ENCODE measurements at regions not wholly inside any gene's neighbourhood (a gene's known extent, or its start where the extent isn't known, plus 50 kb on each side); places are given as distances from the start of the nearest gene placed in this dataset.

GRCh38 chr4:102139132-102139573 lies 206.1 kb downstream of the SLC39A8 start:
- H3K27ac Mint-ChIP-seq, result no peak overlapping the region
- no peak for TF ChIP-seq CTCF (IDR thresholded peaks at IDR 0.05)
- DNase-seq, result no peak

GRCh38 chr4:102137217-102137616 lies 208.1 kb downstream of the SLC39A8 start:
- no peaks in the 10 kb centered on the region for H3K36me3 Mint-ChIP-seq (ENCODE audit: low read depth)
- H3K27me3 Mint-ChIP-seq (ENCODE audit: insufficient read depth), result no peaks in the 10 kb centered on the region
- no peak for TF ChIP-seq CTCF (IDR thresholded peaks at IDR 0.05)
- H3K9me3 Mint-ChIP-seq, result peaks cover 20% of the 10 kb centered on the region
- H3K4me1 Mint-ChIP-seq (ENCODE audit: low read depth), result no peaks in the 10 kb centered on the region
- no peak overlapping the region for H3K4me3 Mint-ChIP-seq
- no peak overlapping the region for H3K27ac Mint-ChIP-seq
- no peak for DNase-seq

More at GRCh38 chr4:102139132-102139573, 206.1 kb downstream of the SLC39A8 start:
- Mint-ChIP-seq H3K9me3 (peaks cover 16% of the 10 kb centered on the region), H3K4me1 (ENCODE audit: low read depth) (no peaks in the 10 kb centered on the region), H3K27me3 (ENCODE audit: insufficient read depth) (no peaks in the 10 kb centered on the region), H3K4me3 (no peak overlapping the region), H3K36me3 (ENCODE audit: low read depth) (no peaks in the 10 kb centered on the region)

- no peaks in the 10 kb centered on the region for H3K4me1 Mint-ChIP-seq (ENCODE audit: low read depth)
- H3K36me3 Mint-ChIP-seq (ENCODE audit: low read depth), result no peaks in the 10 kb centered on the region
- peaks cover 20% of the 10 kb centered on the region for H3K9me3 Mint-ChIP-seq
- H3K27me3 Mint-ChIP-seq (ENCODE audit: insufficient read depth), result peaks cover 3% of the 10 kb centered on the region; the same call in 1 of the 2 replicates
- DNase-seq, result no peak
- no peak overlapping the region for H3K27ac Mint-ChIP-seq
- no peak overlapping the region for H3K4me3 Mint-ChIP-seq
- TF ChIP-seq CTCF (IDR thresholded peaks at IDR 0.05), result no peak
Observed at GRCh38 chr4:102129810-102130209, 215.5 kb downstream of the SLC39A8 start.
